ENCODE measurements at regions not wholly inside any gene's neighbourhood (a gene's known extent, or its start where the extent isn't known, plus 50 kb on each side); places are given as distances from the start of the nearest gene placed in this dataset.

DNA sequence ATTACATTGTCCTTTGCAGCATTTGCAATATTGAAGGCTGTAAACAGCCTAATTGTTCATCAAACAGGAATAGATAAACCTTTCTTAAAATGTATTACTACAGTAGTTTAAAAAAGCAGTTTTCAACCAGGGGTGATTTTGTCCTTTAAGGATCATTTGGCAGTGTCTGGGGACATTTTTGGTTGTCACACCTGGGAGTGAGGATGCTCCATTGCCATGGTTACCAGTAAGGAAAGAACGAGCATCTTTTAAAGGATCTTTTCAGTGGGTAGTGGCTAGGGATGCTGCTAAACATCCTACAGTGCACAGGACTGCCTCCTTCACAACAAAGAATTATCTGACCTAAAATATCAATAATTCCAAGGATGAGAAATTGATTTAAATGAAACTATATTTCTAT is 596.3 kb downstream of the HINT1 start:
- WGBS, 2 experiments (ENCODE audit: insufficient coverage in 1 of 2, insufficient read length in 1 of 2): 69 to 100% methylated on average over 1 of the region's 1 CpG
- no peaks in the 10 kb centered on the region for H3K4me1 Mint-ChIP-seq
- no peaks in the 10 kb centered on the region for H3K36me3 ChIP-seq (ENCODE audit: control insufficient read depth, insufficient read depth, low read length)
- no peaks in the 10 kb centered on the region for H3K4me1 ChIP-seq (ENCODE audit: control insufficient read depth, insufficient read depth, low read length)
- no peak overlapping the region for H3K9ac ChIP-seq (ENCODE audit: extremely low read depth, low read length, poor library complexity, severe bottlenecking)
- H3K4me3 Mint-ChIP-seq: no peak overlapping the region
- no peak overlapping the region for H3K27ac ChIP-seq (ENCODE audit: low read depth, low read length)
- no peak overlapping the region for H3K4me3 ChIP-seq (ENCODE audit: low read length)
- no peaks in the 10 kb centered on the region for H3K27me3 Mint-ChIP-seq (ENCODE audit: insufficient read depth)
- TF ChIP-seq, protein P1, sequence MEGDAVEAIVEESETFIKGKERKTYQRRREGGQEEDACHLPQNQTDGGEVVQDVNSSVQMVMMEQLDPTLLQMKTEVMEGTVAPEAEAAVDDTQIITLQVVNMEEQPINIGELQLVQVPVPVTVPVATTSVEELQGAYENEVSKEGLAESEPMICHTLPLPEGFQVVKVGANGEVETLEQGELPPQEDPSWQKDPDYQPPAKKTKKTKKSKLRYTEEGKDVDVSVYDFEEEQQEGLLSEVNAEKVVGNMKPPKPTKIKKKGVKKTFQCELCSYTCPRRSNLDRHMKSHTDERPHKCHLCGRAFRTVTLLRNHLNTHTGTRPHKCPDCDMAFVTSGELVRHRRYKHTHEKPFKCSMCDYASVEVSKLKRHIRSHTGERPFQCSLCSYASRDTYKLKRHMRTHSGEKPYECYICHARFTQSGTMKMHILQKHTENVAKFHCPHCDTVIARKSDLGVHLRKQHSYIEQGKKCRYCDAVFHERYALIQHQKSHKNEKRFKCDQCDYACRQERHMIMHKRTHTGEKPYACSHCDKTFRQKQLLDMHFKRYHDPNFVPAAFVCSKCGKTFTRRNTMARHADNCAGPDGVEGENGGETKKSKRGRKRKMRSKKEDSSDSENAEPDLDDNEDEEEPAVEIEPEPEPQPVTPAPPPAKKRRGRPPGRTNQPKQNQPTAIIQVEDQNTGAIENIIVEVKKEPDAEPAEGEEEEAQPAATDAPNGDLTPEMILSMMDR (conservative IDR thresholded peaks at IDR 0.05): no peak
- no peaks in the 10 kb centered on the region for H3K36me3 Mint-ChIP-seq (ENCODE audit: low read depth)
- DNase-seq: no peak
- H3K9me3 ChIP-seq (ENCODE audit: control insufficient read depth, low read length): no peaks in the 10 kb centered on the region
- H3K9me3 Mint-ChIP-seq: peaks cover 2% of the 10 kb centered on the region
- H3K27ac Mint-ChIP-seq: no peak overlapping the region
- no peaks in the 10 kb centered on the region for H3K27me3 ChIP-seq (ENCODE audit: control insufficient read depth, insufficient read depth, low read length, poor library complexity, severe bottlenecking)

DNA sequence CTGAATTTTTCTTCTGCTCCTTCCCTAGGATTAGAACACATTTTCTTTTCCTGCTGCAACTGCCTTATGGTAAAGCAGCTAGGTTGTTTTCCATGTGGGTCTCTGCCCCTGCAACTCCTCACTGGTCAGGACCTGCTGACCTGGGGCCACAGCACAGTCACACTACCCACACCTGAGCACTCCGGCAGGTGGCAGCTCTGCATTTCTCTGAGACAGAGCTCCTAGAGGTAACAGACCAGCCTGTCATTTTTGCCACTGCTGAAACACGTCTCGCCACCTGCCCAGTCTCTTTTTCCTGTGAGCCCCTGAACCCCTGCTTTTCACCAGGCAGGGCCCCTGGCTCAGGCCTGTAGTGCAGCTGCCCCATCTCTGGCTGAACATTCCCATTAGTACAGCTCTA is 609.6 kb downstream of the HINT1 start:
- H3K27me3 Mint-ChIP-seq (ENCODE audit: insufficient read depth): no peaks in the 10 kb centered on the region
- Histone ChIP-seq H3K27me3 (ENCODE audit: control insufficient read depth, insufficient read depth, low read length, poor library complexity, severe bottlenecking) (no peaks in the 10 kb centered on the region), H3K36me3 (ENCODE audit: control insufficient read depth, insufficient read depth, low read length) (no peaks in the 10 kb centered on the region), H3K4me3 (ENCODE audit: low read length) (no peak overlapping the region), H3K9ac (ENCODE audit: extremely low read depth, low read length, poor library complexity, severe bottlenecking) (no peak overlapping the region), H3K9me3 (ENCODE audit: control insufficient read depth, low read length) (no peaks in the 10 kb centered on the region), H3K27ac (ENCODE audit: low read depth, low read length) (no peak overlapping the region), H3K4me1 (ENCODE audit: control insufficient read depth, insufficient read depth, low read length) (no peaks in the 10 kb centered on the region)
- no peaks in the 10 kb centered on the region for H3K4me1 Mint-ChIP-seq
- H3K4me3 Mint-ChIP-seq: no peak overlapping the region
- TF ChIP-seq, protein P1 (conservative IDR thresholded peaks at IDR 0.05): peak; percentile 43
- no peaks in the 10 kb centered on the region for H3K36me3 Mint-ChIP-seq (ENCODE audit: low read depth)
- peak; percentile 60 for DNase-seq
- peaks cover 10% of the 10 kb centered on the region for H3K9me3 Mint-ChIP-seq
- H3K27ac Mint-ChIP-seq: no peak overlapping the region
- 88% methylated on average over 3 of the region's 3 CpGs for WGBS, 2 experiments (ENCODE audit: insufficient coverage in 1 of 2, insufficient read length in 1 of 2)

DNA sequence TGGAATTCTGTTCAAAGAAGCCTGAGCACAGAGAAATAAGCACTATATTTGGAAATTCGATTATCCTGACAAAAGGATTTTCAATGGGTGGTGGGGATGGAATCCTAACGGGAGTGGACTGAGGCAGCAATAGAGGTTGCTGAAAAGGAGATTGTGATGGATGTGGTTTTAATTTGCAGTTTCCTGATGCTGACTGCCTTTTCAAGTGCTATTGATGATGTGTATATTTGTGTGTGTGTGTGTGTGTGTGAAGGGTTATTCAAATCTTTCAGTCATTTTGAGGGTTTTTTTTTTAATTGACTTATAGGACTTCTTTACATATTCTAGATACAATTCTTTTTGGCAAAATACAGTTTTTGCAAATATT is 614.5 kb downstream of the HINT1 start:
- H3K27me3 ChIP-seq (ENCODE audit: control insufficient read depth, insufficient read depth, low read length, poor library complexity, severe bottlenecking): no peaks in the 10 kb centered on the region
- peaks cover 9% of the 10 kb centered on the region for H3K9me3 Mint-ChIP-seq
- H3K27ac ChIP-seq (ENCODE audit: low read depth, low read length): no peak overlapping the region
- no peak overlapping the region for H3K9ac ChIP-seq (ENCODE audit: extremely low read depth, low read length, poor library complexity, severe bottlenecking)
- TF ChIP-seq, protein P1 (conservative IDR thresholded peaks at IDR 0.05): no peak
- no peaks in the 10 kb centered on the region for H3K36me3 ChIP-seq (ENCODE audit: control insufficient read depth, insufficient read depth, low read length)
- H3K27me3 Mint-ChIP-seq (ENCODE audit: insufficient read depth): no peaks in the 10 kb centered on the region
- no peaks in the 10 kb centered on the region for H3K4me1 ChIP-seq (ENCODE audit: control insufficient read depth, insufficient read depth, low read length)
- H3K9me3 ChIP-seq (ENCODE audit: control insufficient read depth, low read length): peaks cover 6% of the 10 kb centered on the region
- WGBS, 2 experiments (ENCODE audit: insufficient coverage in 1 of 2, insufficient read length in 1 of 2): 77 to 80% methylated on average over 1 to 2 of the region's 2 CpGs
- H3K4me3 ChIP-seq (ENCODE audit: low read length): no peak overlapping the region
- H3K36me3 Mint-ChIP-seq (ENCODE audit: low read depth): no peaks in the 10 kb centered on the region
- DNase-seq: no peak
- no peak overlapping the region for H3K27ac Mint-ChIP-seq
- no peak overlapping the region for H3K4me3 Mint-ChIP-seq
- no peaks in the 10 kb centered on the region for H3K4me1 Mint-ChIP-seq

All from endodermal cell (in vitro differentiated cells).